ENCODE measurements at regions not wholly inside any gene's neighbourhood (a gene's known extent, or its start where the extent isn't known, plus 50 kb on each side); places are given as distances from the start of the nearest gene placed in this dataset.

DNA sequence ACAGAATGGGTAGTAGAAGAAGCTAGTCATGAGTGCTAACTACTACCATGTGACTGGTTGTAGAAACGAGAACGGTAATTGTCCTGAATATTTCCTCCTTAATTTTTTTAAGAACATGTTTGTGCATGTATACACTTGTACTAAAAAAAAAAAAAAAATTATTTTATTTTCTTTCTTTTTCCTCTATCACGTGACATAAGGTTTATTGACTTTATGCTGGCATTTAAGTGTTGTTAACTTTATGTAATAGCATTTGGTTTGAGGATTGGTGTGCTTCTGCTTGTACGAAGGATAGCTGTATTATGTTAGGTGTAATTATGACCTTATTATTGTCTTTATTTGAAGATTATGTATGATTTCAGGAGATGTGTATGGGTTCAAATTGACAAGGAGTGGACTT lies 349.1 kb upstream of the PTPRD start:
- no peak for DNase-seq (ENCODE audit: low read depth in 4 of 4, low spot score in 2 of 4)

DNA sequence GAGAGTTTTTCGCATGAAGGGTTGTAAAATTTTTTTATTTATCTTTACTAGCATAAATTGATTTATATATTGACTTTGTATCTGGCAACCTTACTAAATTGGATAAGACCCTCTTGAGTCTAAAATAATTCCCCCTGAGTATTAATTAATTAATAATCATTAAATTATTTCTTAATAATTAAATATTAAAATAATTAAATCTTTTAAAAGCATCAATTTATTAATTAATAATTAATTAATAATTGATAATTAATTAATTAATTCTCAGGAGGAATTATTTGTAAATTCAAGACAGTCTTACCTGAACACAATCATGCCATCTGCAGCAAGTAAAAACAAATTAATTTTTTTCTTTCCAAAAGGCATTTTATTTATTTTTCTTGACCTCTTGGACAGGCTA lies 370.4 kb upstream of the PTPRD start:
- DNase-seq (ENCODE audit: low read depth in 4 of 4, low spot score in 2 of 4) = no peak

DNA sequence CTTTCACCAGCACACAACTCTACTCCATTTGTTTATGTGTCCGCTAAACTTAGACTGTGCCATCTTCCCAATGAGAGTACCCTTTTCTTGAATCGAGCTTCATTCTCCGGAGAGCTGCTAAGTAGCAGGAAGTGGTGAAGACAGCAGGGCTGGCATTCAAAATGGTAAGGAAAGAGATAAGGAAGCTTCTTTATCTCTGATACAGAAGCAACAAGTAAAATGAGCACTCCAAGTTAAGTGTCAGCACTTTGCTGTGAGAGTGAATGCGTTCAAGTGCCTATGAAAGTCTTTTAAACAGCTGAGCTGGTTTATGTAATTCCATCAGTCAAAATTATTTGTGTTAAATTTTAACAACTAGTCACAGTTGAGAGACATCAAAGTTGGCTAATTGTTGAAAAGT lies 386.8 kb upstream of the PTPRD start:
- no peak for DNase-seq (ENCODE audit: low read depth in 4 of 4, low spot score in 2 of 4)

DNA sequence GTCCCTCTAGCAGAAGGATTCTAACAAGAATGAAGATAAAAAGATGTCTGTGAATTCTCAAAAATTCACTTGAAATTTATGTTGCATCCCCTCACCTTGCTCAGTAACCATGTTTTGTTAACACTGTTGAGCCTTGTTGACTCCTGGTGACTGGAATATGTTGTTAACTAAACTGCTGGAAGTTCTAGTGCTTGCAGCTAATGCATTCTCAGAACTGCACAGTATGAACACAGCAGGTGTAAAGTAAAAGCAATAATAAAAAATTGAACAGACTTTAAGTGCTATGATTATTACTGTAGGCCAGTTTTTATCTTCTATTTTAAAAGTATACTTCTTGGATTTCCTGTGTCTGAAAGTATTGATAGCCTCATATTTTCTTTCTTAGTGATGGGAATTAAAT lies 388.7 kb upstream of the PTPRD start:
- no peak for DNase-seq (ENCODE audit: low read depth in 4 of 4, low spot score in 2 of 4)

DNA sequence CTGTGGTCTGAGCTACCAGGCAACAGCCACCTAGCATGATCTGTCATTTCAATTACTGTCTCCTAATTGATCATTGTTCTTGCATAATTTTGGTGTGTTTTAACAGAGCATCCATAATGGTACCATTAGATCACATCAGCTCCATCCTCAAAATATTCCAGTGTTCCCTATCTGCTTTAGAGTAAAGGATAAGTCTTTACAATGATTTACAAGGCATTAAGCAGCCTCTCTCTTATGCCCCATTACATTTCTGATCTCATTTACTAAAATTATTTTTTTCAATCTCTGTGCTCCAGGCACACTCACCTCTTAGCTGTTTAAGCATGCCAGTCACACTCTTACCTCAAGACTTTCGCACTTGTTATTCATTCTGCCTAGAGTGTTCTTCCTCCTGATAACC lies 389.9 kb upstream of the PTPRD start:
- no peak for DNase-seq (ENCODE audit: low read depth in 4 of 4, low spot score in 2 of 4)

DNA sequence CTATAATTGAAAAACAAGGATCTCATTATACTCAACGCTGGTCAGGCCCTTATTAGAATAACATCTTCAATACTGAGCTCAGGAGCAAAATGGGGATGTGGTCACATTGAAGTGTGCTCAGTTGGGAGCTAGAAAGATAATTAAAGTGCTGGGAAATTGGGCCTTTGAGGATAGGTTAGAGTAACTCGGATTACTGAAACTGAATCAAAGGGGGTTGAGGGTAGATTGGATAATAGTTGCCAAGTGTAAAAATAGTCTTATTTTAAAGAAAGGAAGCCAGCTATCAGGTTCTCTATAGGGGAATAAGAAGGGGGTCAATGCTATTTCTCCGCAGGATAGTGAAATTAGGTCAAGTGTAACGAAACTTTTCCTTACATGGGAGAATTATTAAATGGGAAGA lies 391.0 kb upstream of the PTPRD start:
- DNase-seq (ENCODE audit: low read depth in 4 of 4, low spot score in 2 of 4) = no peak

DNA sequence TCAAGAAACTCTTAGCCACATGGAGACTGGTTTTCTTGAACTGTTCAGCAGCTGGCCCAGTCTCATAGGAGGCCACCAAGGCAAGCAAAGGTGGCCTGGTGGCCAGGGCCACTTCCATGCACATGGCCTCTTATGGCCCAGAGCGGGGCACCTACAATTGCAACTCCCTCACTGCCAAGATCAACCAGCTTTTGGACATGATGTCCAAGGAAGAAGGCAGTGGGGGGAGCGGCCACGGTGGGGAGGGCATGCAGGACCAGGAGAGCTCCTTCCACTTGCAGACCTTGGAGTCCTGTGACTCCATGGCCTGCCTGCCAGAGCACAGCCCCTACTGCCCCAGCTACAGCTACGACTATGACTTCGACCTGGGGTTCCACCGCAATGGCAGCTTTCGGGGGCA lies 398.9 kb upstream of the PTPRD start:
- no peak for DNase-seq (ENCODE audit: low read depth in 4 of 4, low spot score in 2 of 4)

DNA sequence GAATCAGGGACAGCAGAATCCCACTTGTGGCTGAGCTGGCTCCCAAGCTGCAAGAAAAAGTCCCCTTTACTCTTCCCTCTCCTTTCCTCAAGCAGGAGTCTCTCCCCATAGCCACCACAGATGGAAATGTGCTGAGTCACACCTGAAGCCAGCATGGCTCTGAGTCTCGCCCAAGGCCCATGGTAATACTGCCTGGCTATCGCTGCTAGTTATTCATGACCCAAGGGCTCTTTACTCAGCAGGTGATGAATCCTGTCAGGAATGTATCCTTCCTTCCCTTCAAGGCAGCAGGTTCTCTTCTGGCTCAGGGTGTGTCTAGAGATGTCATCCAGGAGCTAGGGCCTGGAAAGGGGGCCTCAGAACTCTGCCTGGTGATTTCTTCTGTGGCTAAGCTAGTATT lies 403.3 kb upstream of the PTPRD start:
- DNase-seq (ENCODE audit: low read depth in 4 of 4, low spot score in 2 of 4) = no peak

DNA sequence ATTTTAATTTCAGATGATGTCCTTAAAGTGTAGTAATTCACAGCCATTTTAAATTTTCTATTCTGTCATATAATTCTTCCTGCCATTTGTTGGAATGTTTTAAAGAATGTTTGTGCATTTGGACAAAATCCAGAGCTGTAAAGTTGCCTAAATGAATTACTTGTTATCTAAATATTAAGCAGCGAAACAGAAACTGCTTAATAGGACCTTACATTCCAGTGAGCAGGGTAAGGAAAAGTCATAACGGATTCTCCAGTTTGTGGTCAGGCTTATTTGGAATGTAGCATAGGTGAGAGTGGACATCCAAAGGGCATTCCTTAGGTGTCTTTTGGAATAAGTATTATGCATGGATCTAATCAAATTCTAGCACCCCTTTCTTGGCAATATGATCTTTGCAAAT lies 410.4 kb upstream of the PTPRD start:
- no peak for DNase-seq (ENCODE audit: low read depth in 4 of 4, low spot score in 2 of 4)

DNA sequence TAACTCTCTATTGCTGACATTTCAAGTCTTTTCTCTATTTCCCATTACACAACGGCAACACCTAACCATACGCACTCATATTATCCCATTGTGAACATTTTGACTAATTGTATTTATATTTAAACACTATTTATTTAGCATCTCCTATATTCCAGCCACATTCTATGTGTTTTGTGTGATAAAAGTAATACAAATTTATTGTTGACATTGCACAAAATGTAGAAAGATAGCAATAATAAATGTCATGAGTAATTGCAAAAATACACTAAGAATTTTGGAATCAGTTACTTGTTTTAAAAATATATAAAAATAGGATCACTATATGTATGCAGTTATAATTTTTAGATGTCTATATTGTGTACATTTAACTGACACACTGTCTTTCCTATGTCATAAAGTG lies 413.0 kb upstream of the PTPRD start:
- DNase-seq (ENCODE audit: low read depth in 4 of 4, low spot score in 2 of 4) = no peak

DNA sequence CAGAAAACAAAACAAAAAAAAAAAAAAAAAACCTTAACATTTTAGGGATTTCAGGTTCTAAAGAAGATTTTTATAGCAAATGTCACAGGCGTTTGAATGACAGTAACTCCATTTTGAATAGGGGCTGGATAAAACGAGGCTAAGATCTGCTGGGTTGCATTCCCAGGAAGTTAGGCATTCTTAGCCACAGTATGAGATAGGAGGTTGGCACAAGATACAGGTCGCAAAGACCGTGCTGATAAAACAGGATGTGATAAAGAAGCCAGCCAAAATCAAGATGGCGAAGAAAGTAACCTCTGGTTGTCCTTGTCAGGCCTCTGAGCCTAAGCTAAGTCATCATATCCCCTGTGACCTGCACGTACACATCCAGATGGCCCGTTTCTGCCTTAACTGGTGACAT lies 425.6 kb upstream of the PTPRD start:
- DNase-seq (ENCODE audit: low read depth in 4 of 4, low spot score in 2 of 4) = no peak

DNA sequence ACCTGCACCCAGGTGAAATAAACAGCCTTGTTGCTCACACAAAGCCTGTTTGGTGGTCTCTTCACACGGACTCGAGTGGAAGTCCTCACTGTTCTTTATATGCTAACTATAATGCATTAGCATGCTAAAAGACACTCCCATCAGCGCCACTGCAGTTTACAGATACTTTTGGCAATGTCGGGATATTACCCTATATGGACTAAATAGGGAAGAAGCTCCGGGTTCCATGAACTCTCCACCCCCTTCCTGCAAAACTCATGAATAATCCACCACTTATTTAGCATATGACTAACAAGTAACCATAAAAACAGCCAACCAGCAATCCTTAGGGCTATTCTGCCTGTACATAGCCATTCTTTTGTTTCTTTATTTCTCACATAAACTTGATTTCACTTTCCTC lies 426.2 kb upstream of the PTPRD start:
- DNase-seq (ENCODE audit: low read depth in 4 of 4, low spot score in 2 of 4) = no peak

DNA sequence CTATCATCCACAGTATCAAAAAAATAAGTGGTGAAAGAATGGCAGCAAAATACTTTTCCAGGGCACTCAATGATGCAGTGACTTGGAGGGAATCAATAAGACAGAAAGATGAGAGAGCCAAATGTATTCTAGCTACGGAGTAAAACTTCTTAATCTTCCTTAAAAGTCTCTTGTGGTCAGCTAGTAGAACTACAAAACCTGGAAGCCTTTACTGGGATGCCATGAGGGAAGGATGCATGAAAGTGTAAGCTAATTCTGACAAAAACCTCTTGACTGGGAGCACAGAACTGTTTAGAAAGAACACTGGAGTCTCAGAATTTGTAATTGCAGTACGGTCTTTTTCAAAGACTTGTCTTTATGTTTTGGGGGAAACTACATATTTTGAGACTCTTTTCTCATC lies 432.8 kb upstream of the PTPRD start:
- DNase-seq (ENCODE audit: low read depth in 4 of 4, low spot score in 2 of 4) = no peak

DNA sequence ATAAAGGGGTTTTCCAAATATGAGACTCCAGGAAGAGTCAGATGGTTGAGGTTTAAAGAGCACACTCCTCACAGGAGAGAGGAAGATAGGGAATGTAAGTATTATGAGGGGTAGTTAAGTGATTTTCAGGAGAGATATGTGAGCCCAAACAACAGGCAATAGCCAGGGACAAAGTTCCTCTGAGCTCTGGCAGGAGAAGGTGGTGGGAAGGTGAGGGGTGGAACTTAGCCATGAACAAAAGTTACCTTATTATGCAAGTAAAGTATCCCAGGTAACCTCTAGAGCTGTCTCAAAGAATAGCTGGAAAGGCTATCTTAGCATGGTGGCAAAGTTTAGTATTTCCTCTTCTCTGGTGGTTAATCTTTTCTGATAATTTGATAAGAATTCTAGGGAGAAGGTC lies 450.5 kb upstream of the PTPRD start:
- no peak for DNase-seq (ENCODE audit: low read depth in 4 of 4, low spot score in 2 of 4)

DNA sequence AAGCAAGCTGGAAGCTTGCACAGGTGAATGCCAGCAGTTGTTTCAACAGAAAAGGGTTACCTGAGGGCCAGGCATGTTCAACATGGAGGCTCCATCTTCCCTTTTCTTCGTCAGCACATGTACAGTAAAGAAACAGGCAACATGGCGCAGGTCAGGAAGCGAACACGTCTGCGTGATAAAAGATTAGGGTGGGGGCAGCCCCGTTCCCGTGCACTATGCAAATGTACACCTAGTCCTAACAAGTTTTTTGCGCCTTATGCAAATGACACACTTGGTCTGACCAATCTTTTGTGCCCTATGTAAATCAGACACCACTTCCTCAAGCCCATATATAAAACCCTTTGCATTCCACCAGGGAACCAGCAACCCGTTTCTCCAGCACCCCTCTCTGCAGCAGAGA lies 452.1 kb upstream of the PTPRD start:
- DNase-seq (ENCODE audit: low read depth in 4 of 4, low spot score in 2 of 4) = no peak

DNA sequence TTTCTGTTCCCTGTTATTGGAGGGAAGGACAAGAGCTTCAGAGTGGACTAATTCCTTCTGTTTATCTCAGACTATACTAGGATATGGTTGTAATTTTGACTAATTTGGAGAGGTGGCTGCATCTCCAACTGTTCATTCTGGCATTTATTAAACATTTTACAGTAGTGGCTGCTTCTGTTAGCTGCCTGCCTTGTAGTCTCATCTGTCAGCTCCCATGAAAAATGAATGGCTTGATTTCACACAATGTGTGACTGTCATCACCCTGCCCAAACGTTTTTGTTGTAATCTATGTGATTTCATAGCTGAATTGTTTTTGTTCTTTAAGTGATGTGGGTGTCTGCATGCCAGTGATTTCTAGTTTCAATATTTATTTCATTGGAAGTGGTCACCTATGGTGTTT lies 459.4 kb upstream of the PTPRD start:
- no peak for DNase-seq (ENCODE audit: low read depth in 4 of 4, low spot score in 2 of 4)

DNA sequence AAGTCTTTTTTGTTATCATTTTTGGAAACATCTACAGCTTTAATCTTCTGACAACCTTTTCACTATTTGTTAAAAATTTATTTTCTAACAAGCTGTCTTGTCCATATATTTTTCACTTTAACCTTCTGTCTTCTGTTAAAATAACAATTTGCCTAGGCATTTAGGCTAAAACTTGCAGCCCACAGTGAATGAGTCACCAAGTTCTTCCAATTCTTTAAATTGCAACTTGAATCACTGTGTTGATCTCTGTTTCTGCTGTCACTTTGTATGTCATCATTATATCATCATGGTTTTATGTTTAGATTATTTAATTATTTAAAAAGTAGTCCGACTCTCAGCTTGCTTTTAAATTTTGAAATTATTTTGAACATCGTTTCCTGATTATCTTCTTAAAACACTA lies 473.8 kb upstream of the PTPRD start:
- no peak for DNase-seq (ENCODE audit: low read depth in 4 of 4, low spot score in 2 of 4)

DNA sequence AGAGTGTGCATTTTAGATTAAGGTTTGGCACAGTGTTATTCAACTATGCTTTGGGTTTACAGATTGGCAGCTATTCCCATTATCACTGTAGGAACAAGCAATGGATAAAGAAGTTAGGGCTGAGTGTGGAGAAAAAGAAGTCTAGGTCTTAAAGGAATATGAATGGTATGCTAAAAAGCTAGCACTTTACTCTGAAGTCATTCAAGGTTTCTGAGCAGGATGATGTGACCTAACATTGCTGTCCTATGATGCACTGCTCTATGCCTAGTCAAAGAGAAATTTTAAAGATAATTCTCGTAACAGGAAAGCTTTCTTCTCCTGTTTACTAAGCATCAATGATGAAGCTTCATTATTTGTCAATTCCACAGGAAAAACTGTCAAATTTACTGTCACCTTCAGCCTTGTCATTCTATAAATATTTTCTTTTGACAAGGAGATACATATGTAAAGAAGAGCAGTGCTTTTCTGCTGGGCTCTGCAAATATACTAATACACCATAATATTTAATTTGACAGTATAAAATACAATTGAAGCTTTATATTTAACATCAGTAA lies 476.1 kb upstream of the PTPRD start:
- no peak for DNase-seq (ENCODE audit: low read depth in 4 of 4, low spot score in 2 of 4)

DNA sequence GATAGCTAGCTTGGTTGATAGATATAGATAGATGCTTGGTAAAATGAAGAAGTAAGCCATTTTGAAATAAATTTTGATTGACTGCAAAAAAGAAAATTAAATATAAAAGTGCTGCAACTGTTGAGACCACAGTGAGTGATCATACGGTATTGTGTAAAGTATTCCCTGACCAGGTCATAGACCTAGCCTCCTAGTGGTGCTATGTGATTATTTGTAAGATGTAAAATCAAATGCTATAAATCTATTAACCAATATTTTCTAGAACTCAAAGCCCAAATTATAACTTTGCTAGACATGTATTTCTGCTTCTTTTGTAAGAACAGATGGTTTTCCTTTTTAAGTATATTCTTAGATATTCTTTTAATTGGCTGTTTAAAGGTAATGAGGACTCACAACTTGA lies 480.2 kb upstream of the PTPRD start:
- DNase-seq (ENCODE audit: low read depth in 4 of 4, low spot score in 2 of 4) = no peak

DNA sequence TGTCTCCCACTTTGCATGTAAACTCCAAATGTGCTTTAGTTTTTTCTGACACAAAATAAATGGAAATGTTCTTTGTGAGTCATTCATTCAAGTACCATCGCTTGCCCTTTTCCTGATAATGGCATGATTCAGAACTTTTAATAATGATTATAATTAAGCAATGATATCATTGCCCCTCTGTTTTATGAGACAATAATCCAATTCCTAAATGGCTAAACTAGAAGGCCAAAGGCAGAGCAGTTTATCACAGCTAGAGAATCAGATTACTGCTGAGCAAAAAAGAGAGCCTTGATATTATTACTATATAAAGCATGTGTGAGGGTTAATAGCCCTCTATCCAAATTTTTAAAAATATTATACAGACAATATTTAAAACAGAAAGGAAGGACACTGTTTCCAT lies 484.2 kb upstream of the PTPRD start:
- DNase-seq (ENCODE audit: low read depth in 4 of 4, low spot score in 2 of 4) = no peak

DNA sequence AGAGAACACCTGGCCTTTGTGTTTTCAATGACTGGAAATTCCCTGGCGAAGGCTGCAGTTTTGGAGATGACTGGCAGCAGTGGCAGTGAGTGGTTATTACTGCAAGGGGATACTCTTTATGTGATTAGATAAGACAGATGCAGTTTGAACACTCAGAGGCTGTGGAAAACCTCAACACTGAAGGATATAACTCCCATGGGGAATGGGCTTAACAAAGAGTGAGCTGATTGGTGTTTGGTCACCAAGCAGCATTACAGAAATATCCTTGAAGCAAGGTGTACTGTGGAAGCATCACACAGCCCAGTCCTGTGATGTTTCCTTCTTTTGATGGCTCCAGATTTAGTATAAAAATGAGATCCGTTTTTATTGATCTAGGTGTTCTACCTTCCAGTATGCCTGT lies 490.7 kb upstream of the PTPRD start:
- DNase-seq (ENCODE audit: low read depth in 4 of 4, low spot score in 2 of 4) = no peak

DNA sequence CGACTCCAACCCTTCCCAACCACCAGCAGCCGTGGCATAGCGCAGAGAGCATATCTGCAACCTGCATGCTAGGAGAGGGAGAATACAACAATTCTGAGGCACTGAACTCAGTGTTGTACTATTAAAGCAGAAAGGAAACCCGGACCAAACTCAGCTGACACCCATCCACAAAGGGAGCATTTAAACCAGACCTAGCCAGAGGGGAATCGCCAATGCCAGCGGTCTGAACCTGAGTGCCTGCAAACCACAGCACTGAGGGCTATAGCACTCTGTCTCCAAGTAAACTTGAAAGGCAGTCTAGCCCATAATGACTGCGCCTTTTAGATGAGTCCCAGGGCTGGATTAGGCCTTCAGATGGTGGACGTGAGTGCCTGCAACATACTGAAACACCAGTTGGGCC lies 494.4 kb upstream of the PTPRD start:
- DNase-seq (ENCODE audit: low read depth in 4 of 4, low spot score in 2 of 4) = no peak

DNA sequence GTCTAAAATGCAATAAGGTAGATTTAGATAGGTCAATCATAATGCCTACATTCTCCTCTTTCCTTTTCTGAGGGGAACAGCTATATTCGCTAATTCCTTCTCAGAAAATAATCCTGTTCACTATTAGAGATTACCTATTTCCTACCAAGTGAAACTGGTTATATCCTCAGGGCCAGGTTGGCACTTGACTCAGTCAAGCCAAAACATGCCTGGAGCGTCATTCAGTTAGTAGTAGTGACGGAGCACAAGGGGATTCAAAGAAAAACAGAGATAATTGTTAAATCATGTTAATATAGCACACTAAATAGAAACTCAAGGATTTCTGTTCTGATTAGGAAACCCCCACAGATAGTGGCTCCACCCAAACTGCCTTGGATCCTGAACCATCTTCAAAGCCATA lies 515.4 kb upstream of the PTPRD start:
- DNase-seq (ENCODE audit: low read depth in 4 of 4, low spot score in 2 of 4) = no peak

DNA sequence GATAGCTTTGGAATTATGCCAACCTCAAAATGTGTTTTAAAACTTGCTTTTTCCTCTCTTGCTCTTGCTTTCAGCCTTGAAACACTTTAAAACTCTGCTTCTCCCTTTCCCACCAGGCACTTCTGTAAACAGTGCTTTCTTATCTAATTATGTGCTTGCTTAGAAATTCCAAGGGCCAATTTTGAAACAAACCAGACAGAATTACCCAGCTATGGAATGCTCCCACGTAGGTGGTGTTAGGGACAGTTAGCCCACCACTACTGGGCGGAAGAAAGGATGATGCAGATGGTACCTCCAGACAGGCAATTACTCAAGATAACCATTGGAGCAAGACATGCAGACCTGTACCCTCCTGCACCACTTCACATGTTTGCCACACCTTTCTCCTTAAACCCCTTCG lies 523.0 kb upstream of the PTPRD start:
- no peak for DNase-seq (ENCODE audit: low read depth in 4 of 4, low spot score in 2 of 4)
